ENCODE measurements at regions not wholly inside any gene's neighbourhood (a gene's known extent, or its start where the extent isn't known, plus 50 kb on each side); places are given as distances from the start of the nearest gene placed in this dataset.

GRCh38 chr11:80621871-80622270 is 1181.0 kb upstream of the TENM4 start:
- Histone ChIP-seq H3K4me1 (ENCODE audit: low read depth) (peaks cover 33% of the 10 kb centered on the region), H3K27ac (no peak overlapping the region), H3K9me3 (ENCODE audit: low read depth) (no peaks in the 10 kb centered on the region), H3K4me3 (no peak overlapping the region), H3K27me3 (no peaks in the 10 kb centered on the region), H3K36me3 (no peaks in the 10 kb centered on the region)
- no peak for DNase-seq (ENCODE audit: low read depth in 1 of 2, low spot score in 1 of 2)
- TF ChIP-seq CTCF (IDR thresholded peaks at IDR 0.05; ENCODE audit: low read depth, low read length): no peak

GRCh38 chr11:80620867-80621266 is 1180.0 kb upstream of the TENM4 start:
- Histone ChIP-seq H3K4me1 (ENCODE audit: low read depth) (peaks cover 33% of the 10 kb centered on the region), H3K9me3 (ENCODE audit: low read depth) (no peaks in the 10 kb centered on the region)
- no peak for TF ChIP-seq CTCF (IDR thresholded peaks at IDR 0.05; ENCODE audit: low read depth, low read length)

GRCh38 chr11:80617156-80617555 is 1176.3 kb upstream of the TENM4 start:
- Histone ChIP-seq H3K4me3 (no peak overlapping the region), H3K27ac (no peak overlapping the region), H3K4me1 (ENCODE audit: low read depth) (peaks cover 28% of the 10 kb centered on the region), H3K36me3 (no peaks in the 10 kb centered on the region), H3K9me3 (ENCODE audit: low read depth) (no peaks in the 10 kb centered on the region), H3K27me3 (no peaks in the 10 kb centered on the region)
- TF ChIP-seq CTCF (IDR thresholded peaks at IDR 0.05; ENCODE audit: low read depth, low read length): no peak
- no peak for DNase-seq (ENCODE audit: low read depth in 1 of 2, low spot score in 1 of 2)

More at GRCh38 chr11:80620867-80621266, 1180.0 kb upstream of the TENM4 start:
- Histone ChIP-seq H3K27ac (no peak overlapping the region), H3K36me3 (no peaks in the 10 kb centered on the region), H3K27me3 (no peaks in the 10 kb centered on the region), H3K4me3 (no peak overlapping the region)
- DNase-seq (ENCODE audit: low read depth in 1 of 2, low spot score in 1 of 2): no peak

GRCh38 chr11:80616070-80616800 is 1175.4 kb upstream of the TENM4 start:
- H3K27me3 ChIP-seq: no peaks in the 10 kb centered on the region
- no peaks in the 10 kb centered on the region for H3K9me3 ChIP-seq (ENCODE audit: low read depth)
- H3K4me1 ChIP-seq (ENCODE audit: low read depth): peaks cover 20% of the 10 kb centered on the region
- peak overlapping the region; percentile 71 for H3K27ac ChIP-seq
- H3K36me3 ChIP-seq: no peaks in the 10 kb centered on the region
- DNase-seq (ENCODE audit: low read depth in 1 of 2, low spot score in 1 of 2): no peak
- no peak for TF ChIP-seq CTCF (IDR thresholded peaks at IDR 0.05; ENCODE audit: low read depth, low read length)
- no peak overlapping the region for H3K4me3 ChIP-seq

GRCh38 chr11:80613655-80614054 is 1172.8 kb upstream of the TENM4 start:
- TF ChIP-seq CTCF (IDR thresholded peaks at IDR 0.05; ENCODE audit: low read depth, low read length): no peak
- H3K36me3 ChIP-seq: no peaks in the 10 kb centered on the region
- DNase-seq (ENCODE audit: low read depth in 1 of 2, low spot score in 1 of 2): peak in 1 of 2 donors; percentile 37
- H3K4me1 ChIP-seq (ENCODE audit: low read depth): peaks cover 23% of the 10 kb centered on the region
- no peaks in the 10 kb centered on the region for H3K27me3 ChIP-seq
- H3K27ac ChIP-seq: peak overlapping the region; percentile 47
- no peaks in the 10 kb centered on the region for H3K9me3 ChIP-seq (ENCODE audit: low read depth)
- H3K4me3 ChIP-seq: no peak overlapping the region
